DND-41 (cell line): ENCODE measurements at regions not wholly inside any gene's neighbourhood (a gene's known extent, or its start where the extent isn't known, plus 50 kb on each side); places are given as distances from the start of the nearest gene placed in this dataset.

ENCODE experiments used
- CTCF ChIP-seq: IDR thresholded peaks from 2 replicates; pipeline ENCODE4 v1.5.1; 2012; ENCODE audit warnings: borderline replicate concordance, low read length, moderate library complexity, mild to moderate bottlenecking; ENCODE audit not compliant: poor library complexity, severe bottlenecking; ENCODE audit errors: extremely low read depth
- EZH2 ChIP-seq: IDR thresholded peaks from 3 replicates; pipeline ENCODE4 v1.6.1; 2012; ENCODE audit warnings: borderline replicate concordance, low read depth, mild to moderate bottlenecking, moderate library complexity, low read length, inconsistent platforms; ENCODE audit not compliant: severe bottlenecking

- TF ChIP-seq EZH2 (no peak), CTCF (no peak)
These were observed 500.6 kb downstream of the KCTD12 start for GRCh38 chr13:76385586-76385985.
